ENCODE measurements at regions not wholly inside any gene's neighbourhood (a gene's known extent, or its start where the extent isn't known, plus 50 kb on each side); places are given as distances from the start of the nearest gene placed in this dataset.

- TF ChIP-seq SUZ12 (IDR thresholded peaks at IDR 0.05; ENCODE audit: extremely low read depth, insufficient read depth, insufficient read length) (no peak), ZNF274 (IDR thresholded peaks at IDR 0.05; ENCODE audit: low read depth, low read length) (no peak), YY1 (IDR thresholded peaks at IDR 0.05; ENCODE audit: insufficient read depth, insufficient read length) (no peak)
Observed at GRCh38 chr2:236703373-236703709, 133.7 kb downstream of the ACKR3 start.

All from NT2/D1 (cell line).